BLaER1 treated with 17β-estradiol and CSF1 and Interleukin-3, amounts not matched to agents 10 nM and 100 nM (cell line): ENCODE measurements at regions not wholly inside any gene's neighbourhood (a gene's known extent, or its start where the extent isn't known, plus 50 kb on each side); places are given as distances from the start of the nearest gene placed in this dataset.
A peak's percentile ranks its signal among the peaks of the same experiment; 100 is the strongest.

Source experiments
- H3K27ac ChIP-seq, 11 experiments: shearing (Covaris generic); formaldehyde crosslinking; 2 replicates each; pipeline ENCODE4 v1.8.1; 2022
- H3K27me3 ChIP-seq, 11 experiments: shearing (Covaris generic); formaldehyde crosslinking; 2 replicates each; pipeline ENCODE4 v1.8.1; 2022
- H3K36me3 ChIP-seq, 11 experiments: shearing (Covaris generic); formaldehyde crosslinking; 2 replicates each; pipeline ENCODE4 v1.8.1; 2022
- H3K4me1 ChIP-seq, 10 experiments: shearing (Covaris generic); formaldehyde crosslinking; 2 replicates each; pipeline ENCODE4 v1.8.1; 2022
- H3K4me2 ChIP-seq, 11 experiments: shearing (Covaris generic); formaldehyde crosslinking; 2 replicates each; pipeline ENCODE4 v1.8.1; 2022
- H3K4me3 ChIP-seq, 10 experiments: shearing (Covaris generic); formaldehyde crosslinking; 2 replicates each; pipeline ENCODE4 v1.8.1; 2022
- H3K9ac ChIP-seq, 11 experiments: shearing (Covaris generic); formaldehyde crosslinking; 2 replicates each; pipeline ENCODE4 v1.8.1; 2022
- H3K9me3 ChIP-seq, 11 experiments: shearing (Covaris generic); formaldehyde crosslinking; replicated peaks in 1 of 11; 2 replicates each; pipeline ENCODE4 v1.8.1; 2022
- H4K20me1 ChIP-seq, 11 experiments: shearing (Covaris generic); formaldehyde crosslinking; 2 replicates each; pipeline ENCODE4 v1.8.1; 2022
- Cebpa-rat ChIP-seq, 11 experiments: shearing (Covaris generic); IDR thresholded peaks; 2 replicates each; pipeline ENCODE4 v1.8.1; 2022

DNA sequence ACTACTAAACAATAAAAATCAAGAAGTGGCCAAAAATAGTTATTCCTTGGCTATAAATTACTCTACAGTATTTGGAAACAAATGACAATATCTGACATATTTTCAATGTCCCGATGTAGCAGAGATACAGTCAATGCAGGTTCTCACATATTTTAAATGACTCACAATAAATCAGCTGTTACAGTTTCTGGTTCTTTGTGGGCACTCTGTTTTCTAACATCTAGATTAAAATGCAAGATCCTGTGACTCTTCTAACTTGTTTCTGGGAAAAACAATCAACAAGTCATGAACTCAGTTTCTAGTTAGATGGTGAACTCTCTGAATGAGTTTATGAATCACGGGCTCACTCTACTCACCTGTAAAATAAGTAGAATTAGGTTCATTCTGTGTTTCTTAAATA lies 849.6 kb upstream of the MBL2 start:
- no peaks in the 10 kb centered on the region for H3K9me3 ChIP-seq
- no peak overlapping the region for H3K4me2 ChIP-seq
- H3K4me3 ChIP-seq, result no peak overlapping the region
- H3K9ac ChIP-seq, result no peak overlapping the region
- TF ChIP-seq Cebpa-rat (IDR thresholded peaks at IDR 0.05), result no peak
- H3K4me1 ChIP-seq, result peaks cover 0 to 8% (median 0%) of the 10 kb centered on the region in 10 experiments; a peak in 5 of 20 replicates
- H4K20me1 ChIP-seq, result no peaks in the 10 kb centered on the region
- no peaks in the 10 kb centered on the region for H3K27me3 ChIP-seq
- no peak overlapping the region for H3K27ac ChIP-seq
- H3K36me3 ChIP-seq, result no peaks in the 10 kb centered on the region

DNA sequence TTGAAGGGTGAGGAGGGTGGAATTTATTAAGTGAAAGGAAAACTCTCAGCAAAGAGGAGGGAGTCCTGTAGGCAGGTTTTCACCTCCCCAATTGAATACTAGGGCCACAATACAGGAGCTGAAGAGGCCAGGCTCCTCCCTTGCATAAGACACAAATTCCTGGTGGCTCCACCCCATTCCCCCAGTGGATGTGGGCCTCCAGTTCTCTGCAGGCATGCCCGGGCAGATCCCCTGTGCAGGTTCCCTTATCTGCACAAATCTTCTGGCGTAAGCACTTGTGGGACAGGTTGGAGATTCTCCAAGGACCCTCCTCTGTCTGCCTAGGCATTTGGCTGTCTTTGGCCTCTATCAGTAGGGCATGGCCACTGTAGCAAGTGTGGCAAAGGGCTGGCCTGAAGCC lies 847.1 kb upstream of the MBL2 start:
- TF ChIP-seq Cebpa-rat (IDR thresholded peaks at IDR 0.05), result no peak

GRCh38 chr10:53607691-53608090 lies 835.1 kb upstream of the MBL2 start:
- H3K4me3 ChIP-seq, result no peak overlapping the region
- H3K9me3 ChIP-seq, result no peaks in the 10 kb centered on the region
- no peak for TF ChIP-seq Cebpa-rat (IDR thresholded peaks at IDR 0.05)
- H4K20me1 ChIP-seq, result no peaks in the 10 kb centered on the region
- no peak overlapping the region for H3K9ac ChIP-seq
- H3K27ac ChIP-seq, result no peak overlapping the region
- H3K4me2 ChIP-seq, result no peak overlapping the region
- no peaks in the 10 kb centered on the region for H3K27me3 ChIP-seq
- no peaks in the 10 kb centered on the region for H3K36me3 ChIP-seq
- H3K4me1 ChIP-seq, result peaks cover 0 to 3% (median 0%) of the 10 kb centered on the region in 10 experiments; a peak in 1 of 20 replicates

More for the DNA sequence above, 847.1 kb upstream of the MBL2 start:
- Histone ChIP-seq H3K4me3 (no peak overlapping the region), H3K27me3 (no peaks in the 10 kb centered on the region), H3K9ac (no peak overlapping the region), H3K27ac (peak overlapping the region in 5 of 11 experiments; percentile 1 to 37 (median 26); a peak in 7 of 22 replicates), H3K36me3 (no peaks in the 10 kb centered on the region), H4K20me1 (no peaks in the 10 kb centered on the region), H3K4me2 (peak overlapping the region in 2 of 11 experiments; percentile 48 to 55; a peak in 4 of 22 replicates), H3K4me1 (peaks cover 0 to 8% (median 0%) of the 10 kb centered on the region in 10 experiments; a peak in 5 of 20 replicates), H3K9me3 (no peaks in the 10 kb centered on the region)

DNA sequence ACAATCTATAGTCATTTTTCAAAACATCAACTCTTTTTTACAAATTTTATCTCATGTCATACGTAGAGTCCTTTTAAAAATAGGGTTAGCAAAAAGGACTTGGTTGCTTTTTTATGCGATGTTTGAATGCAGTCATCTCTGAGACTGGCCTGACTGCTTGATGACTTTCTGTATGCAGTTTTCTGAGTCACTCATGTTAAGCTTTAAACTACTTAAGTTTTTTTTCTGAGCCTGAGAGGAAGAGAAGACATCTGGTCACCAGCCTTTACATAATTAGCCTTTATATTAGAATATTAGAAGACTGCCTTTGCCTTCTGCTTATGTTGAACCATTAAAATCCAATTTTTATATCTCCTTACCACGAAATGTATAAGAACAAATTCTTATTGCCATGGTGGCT lies 834.4 kb upstream of the MBL2 start:
- Histone ChIP-seq H3K4me1 (no peaks in the 10 kb centered on the region), H3K9me3 (no peaks in the 10 kb centered on the region), H4K20me1 (no peaks in the 10 kb centered on the region), H3K4me3 (no peak overlapping the region), H3K36me3 (no peaks in the 10 kb centered on the region), H3K4me2 (no peak overlapping the region), H3K9ac (no peak overlapping the region), H3K27ac (no peak overlapping the region), H3K27me3 (no peaks in the 10 kb centered on the region)
- TF ChIP-seq Cebpa-rat (IDR thresholded peaks at IDR 0.05), result no peak

DNA sequence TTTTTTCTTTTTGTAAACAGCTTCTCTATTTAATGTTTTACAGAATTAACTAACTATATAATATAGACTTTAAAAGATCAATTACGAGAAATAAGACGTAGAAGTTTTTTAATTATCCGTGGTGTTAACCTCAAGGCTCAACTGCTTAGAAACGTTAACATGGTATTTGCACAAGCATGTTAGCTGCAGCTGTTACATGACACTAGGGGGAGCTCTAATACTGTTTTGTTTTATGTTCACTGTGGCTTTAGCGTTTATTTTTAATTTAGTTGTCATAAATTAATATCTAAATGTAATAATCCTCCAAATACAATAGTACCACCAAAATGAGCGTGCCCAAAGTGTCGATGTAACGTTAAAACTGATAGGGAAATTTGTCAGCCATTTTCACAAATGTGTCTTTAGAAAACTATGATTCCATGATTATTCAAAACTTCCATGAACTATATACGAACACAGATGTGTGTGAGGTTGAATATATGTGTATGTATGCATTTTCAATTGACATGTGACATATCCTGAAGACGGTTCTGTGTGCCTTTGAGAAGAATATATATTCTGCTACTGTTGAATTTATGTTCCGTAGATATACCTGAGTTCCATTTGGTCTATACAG lies 828.8 kb upstream of the MBL2 start:
- H3K9ac ChIP-seq, result no peak overlapping the region
- no peaks in the 10 kb centered on the region for H3K27me3 ChIP-seq
- H3K9me3 ChIP-seq, result no peaks in the 10 kb centered on the region
- no peak overlapping the region for H3K4me3 ChIP-seq
- no peak overlapping the region for H3K4me2 ChIP-seq
- no peak overlapping the region for H3K27ac ChIP-seq
- no peaks in the 10 kb centered on the region for H3K4me1 ChIP-seq
- no peak for TF ChIP-seq Cebpa-rat (IDR thresholded peaks at IDR 0.05)
- no peaks in the 10 kb centered on the region for H3K36me3 ChIP-seq
- no peaks in the 10 kb centered on the region for H4K20me1 ChIP-seq

DNA sequence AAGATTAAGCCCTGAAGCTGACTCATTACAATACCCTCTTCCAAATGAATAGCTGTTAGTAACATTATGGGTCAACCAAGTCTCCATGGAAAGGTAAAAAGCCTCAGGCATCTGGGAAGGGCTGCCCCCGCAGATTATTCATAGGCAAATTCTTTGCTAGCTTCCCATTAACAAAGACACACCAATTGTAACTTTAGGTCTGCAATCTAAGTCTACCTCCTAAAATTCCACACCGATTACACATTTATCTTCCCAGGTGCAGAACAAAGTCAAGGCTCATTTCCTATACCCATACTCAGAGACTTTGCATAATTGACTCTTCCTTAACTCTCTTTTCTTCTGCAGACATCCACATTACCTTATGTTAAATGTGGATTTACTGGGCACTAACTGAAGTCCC lies 826.3 kb upstream of the MBL2 start:
- Histone ChIP-seq H3K4me3 (no peak overlapping the region), H3K9me3 (no peaks in the 10 kb centered on the region), H3K9ac (no peak overlapping the region), H3K27ac (no peak overlapping the region), H3K36me3 (no peaks in the 10 kb centered on the region), H3K4me1 (peaks cover 0 to 5% (median 0%) of the 10 kb centered on the region in 10 experiments; a peak in 4 of 20 replicates), H4K20me1 (no peaks in the 10 kb centered on the region), H3K4me2 (no peak overlapping the region), H3K27me3 (no peaks in the 10 kb centered on the region)
- no peak for TF ChIP-seq Cebpa-rat (IDR thresholded peaks at IDR 0.05)

DNA sequence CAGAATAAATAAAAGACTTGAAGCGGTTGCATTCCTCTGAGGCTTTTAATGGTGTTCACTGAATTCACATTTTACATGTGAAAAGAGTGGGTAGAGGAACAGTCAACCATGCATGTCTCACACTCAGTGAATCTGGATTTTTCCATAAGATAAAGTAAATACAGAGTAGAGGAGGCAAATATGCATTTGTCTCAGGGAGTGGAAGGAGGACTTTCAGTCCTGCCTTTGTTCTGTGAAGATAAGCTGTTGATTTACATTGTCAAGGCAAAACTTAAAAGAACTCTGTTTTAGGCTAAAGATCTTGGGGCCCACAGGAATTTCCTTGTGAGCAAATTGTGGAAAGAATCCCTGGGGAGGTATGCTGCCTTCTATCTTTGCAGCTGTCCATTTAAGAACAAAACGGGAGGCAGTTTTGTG lies 825.3 kb upstream of the MBL2 start:
- no peak overlapping the region for H3K27ac ChIP-seq
- no peaks in the 10 kb centered on the region for H3K27me3 ChIP-seq
- H3K9ac ChIP-seq, result no peak overlapping the region
- peaks cover 0 to 5% (median 0%) of the 10 kb centered on the region in 10 experiments; a peak in 4 of 20 replicates for H3K4me1 ChIP-seq
- no peak overlapping the region for H3K4me3 ChIP-seq
- no peaks in the 10 kb centered on the region for H3K9me3 ChIP-seq
- H4K20me1 ChIP-seq, result no peaks in the 10 kb centered on the region
- H3K36me3 ChIP-seq, result no peaks in the 10 kb centered on the region
- TF ChIP-seq Cebpa-rat (IDR thresholded peaks at IDR 0.05), result no peak
- H3K4me2 ChIP-seq, result no peak overlapping the region

DNA sequence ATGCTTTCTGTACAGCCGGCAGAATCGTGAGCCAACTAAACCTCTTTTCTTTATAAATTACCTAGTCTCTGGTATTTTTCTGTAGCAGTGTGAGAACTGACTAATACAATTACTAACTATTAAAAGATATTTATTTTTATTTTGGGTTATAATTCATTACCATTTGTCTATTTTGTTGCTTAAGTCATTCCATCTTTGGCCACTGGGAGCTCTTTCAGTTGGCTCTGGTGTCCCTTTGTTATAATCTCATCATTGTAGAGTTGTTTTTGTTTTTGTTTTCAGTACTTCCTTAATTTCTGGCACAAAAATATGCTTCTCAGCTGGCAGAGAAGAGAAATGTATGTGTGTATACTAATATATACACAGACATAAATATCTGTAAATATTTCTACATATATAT lies 807.9 kb upstream of the MBL2 start:
- H3K27me3 ChIP-seq, result no peaks in the 10 kb centered on the region
- no peak overlapping the region for H3K4me3 ChIP-seq
- TF ChIP-seq Cebpa-rat (IDR thresholded peaks at IDR 0.05), result no peak
- no peaks in the 10 kb centered on the region for H3K36me3 ChIP-seq
- no peaks in the 10 kb centered on the region for H4K20me1 ChIP-seq
- no peaks in the 10 kb centered on the region for H3K9me3 ChIP-seq
- H3K4me2 ChIP-seq, result no peak overlapping the region
- no peak overlapping the region for H3K27ac ChIP-seq
- no peak overlapping the region for H3K9ac ChIP-seq
- no peaks in the 10 kb centered on the region for H3K4me1 ChIP-seq

GRCh38 chr10:53579773-53580172 lies 807.2 kb upstream of the MBL2 start:
- Histone ChIP-seq H3K4me3 (no peak overlapping the region), H3K9me3 (no peaks in the 10 kb centered on the region), H3K27me3 (no peaks in the 10 kb centered on the region), H4K20me1 (no peaks in the 10 kb centered on the region), H3K4me2 (no peak overlapping the region), H3K4me1 (no peaks in the 10 kb centered on the region), H3K9ac (no peak overlapping the region), H3K36me3 (no peaks in the 10 kb centered on the region), H3K27ac (no peak overlapping the region)
- TF ChIP-seq Cebpa-rat (IDR thresholded peaks at IDR 0.05), result no peak

- H3K4me3 ChIP-seq, result no peak overlapping the region
- H3K27ac ChIP-seq, result no peak overlapping the region
- H3K4me2 ChIP-seq, result no peak overlapping the region
- H3K27me3 ChIP-seq, result no peaks in the 10 kb centered on the region
- H3K36me3 ChIP-seq, result no peaks in the 10 kb centered on the region
- no peaks in the 10 kb centered on the region for H4K20me1 ChIP-seq
- no peak overlapping the region for H3K9ac ChIP-seq
- TF ChIP-seq Cebpa-rat (IDR thresholded peaks at IDR 0.05), result no peak
- no peaks in the 10 kb centered on the region for H3K9me3 ChIP-seq
- H3K4me1 ChIP-seq, result no peaks in the 10 kb centered on the region
Measured at GRCh38 chr10:53574024-53574423, 801.4 kb upstream of the MBL2 start.
